ENCODE measurements at regions not wholly inside any gene's neighbourhood (a gene's known extent, or its start where the extent isn't known, plus 50 kb on each side); places are given as distances from the start of the nearest gene placed in this dataset.

DNA sequence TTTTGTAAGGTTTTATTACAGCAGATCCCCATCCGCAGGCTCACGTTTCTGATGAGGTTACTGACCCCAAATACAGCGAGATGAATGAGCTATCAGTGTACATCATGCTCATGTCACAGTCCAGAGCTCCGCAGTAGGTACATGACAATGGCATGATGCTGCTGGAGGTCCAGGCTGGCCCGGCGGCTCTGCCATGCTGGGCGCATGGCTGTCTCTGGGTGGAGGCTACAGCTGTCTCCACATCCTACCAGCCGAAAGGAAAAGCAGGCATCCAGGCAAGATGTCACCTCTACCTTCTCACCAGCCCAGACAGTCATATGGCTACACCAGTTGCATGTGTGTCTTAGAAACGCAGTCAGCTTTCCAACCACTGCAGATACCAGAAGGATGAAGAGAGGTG, 90.9 kb upstream of the RNF32 start:
- no peak overlapping the region for H3K9ac ChIP-seq (ENCODE audit: low read length)
- no peaks in the 10 kb centered on the region for H3K36me3 ChIP-seq (replicated peaks in 1 of 2; ENCODE audit: control extremely low read depth in 1 of 2, control insufficient read depth in 1 of 2, extremely low read depth in 1 of 2, insufficient read depth in 2 of 2, low read length in 1 of 2)
- H4K20me1 ChIP-seq (ENCODE audit: control insufficient read depth, insufficient read depth, low read length, poor library complexity, severe bottlenecking), result no peaks in the 10 kb centered on the region
- no peak overlapping the region for H3K4me2 ChIP-seq (replicated peaks; ENCODE audit: low read depth, low read length, poor library complexity, severe bottlenecking)
- Mint-ChIP-seq H3K27ac (no peak overlapping the region), H3K4me1 (no peaks in the 10 kb centered on the region), H3K27me3 (peaks cover 10% of the 10 kb centered on the region), H3K4me3 (no peak overlapping the region), H3K9me3 (ENCODE audit: insufficient read depth) (peaks cover 5% of the 10 kb centered on the region)
- WGBS (ENCODE audit: insufficient coverage), result 93% methylated on average over 8 of the region's 9 CpGs
- TF ChIP-seq, protein P1, sequence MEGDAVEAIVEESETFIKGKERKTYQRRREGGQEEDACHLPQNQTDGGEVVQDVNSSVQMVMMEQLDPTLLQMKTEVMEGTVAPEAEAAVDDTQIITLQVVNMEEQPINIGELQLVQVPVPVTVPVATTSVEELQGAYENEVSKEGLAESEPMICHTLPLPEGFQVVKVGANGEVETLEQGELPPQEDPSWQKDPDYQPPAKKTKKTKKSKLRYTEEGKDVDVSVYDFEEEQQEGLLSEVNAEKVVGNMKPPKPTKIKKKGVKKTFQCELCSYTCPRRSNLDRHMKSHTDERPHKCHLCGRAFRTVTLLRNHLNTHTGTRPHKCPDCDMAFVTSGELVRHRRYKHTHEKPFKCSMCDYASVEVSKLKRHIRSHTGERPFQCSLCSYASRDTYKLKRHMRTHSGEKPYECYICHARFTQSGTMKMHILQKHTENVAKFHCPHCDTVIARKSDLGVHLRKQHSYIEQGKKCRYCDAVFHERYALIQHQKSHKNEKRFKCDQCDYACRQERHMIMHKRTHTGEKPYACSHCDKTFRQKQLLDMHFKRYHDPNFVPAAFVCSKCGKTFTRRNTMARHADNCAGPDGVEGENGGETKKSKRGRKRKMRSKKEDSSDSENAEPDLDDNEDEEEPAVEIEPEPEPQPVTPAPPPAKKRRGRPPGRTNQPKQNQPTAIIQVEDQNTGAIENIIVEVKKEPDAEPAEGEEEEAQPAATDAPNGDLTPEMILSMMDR (IDR thresholded peaks at IDR 0.05), result no peak
- no peak for TF ChIP-seq EZH2 (IDR thresholded peaks at IDR 0.05; ENCODE audit: borderline replicate concordance, insufficient read depth, low read depth, low read length, poor library complexity, severe bottlenecking)
- no peak overlapping the region for H3K4me3 ChIP-seq (ENCODE audit: control extremely low read depth in 1 of 5, extremely low read depth in 1 of 5, insufficient read depth in 1 of 5, low read depth in 2 of 5, low read length in 4 of 5)
- no peak for ATAC-seq (ENCODE audit: low read depth)
- H2AFZ ChIP-seq (ENCODE audit: insufficient read depth, low read depth, low read length, poor library complexity, severe bottlenecking), result no peak overlapping the region
- no peaks in the 10 kb centered on the region for H3K27me3 ChIP-seq (replicated peaks in 1 of 4; ENCODE audit: control extremely low read depth in 1 of 4, control insufficient read depth in 3 of 4, insufficient read depth in 4 of 4, low read length in 3 of 4)
- no peak for DNase-seq
- intact Hi-C loops (cut with micrococcal nuclease), result no loop called here
- peaks cover 0 to 23% (median 0%) of the 10 kb centered on the region in 3 donors for H3K9me3 ChIP-seq (ENCODE audit: control extremely low read depth in 1 of 3, control insufficient read depth in 2 of 3, insufficient read depth in 1 of 3, low read length in 2 of 3)
- ChIA-PET CTCF (no interaction called here), POLR2A (no interaction called here)
- H3K4me1 ChIP-seq (ENCODE audit: control insufficient read depth in 2 of 2, insufficient read depth in 2 of 2, low read length in 2 of 2), result no peaks in the 10 kb centered on the region
- H3K27ac ChIP-seq (ENCODE audit: low read length in 2 of 2), result no peak overlapping the region
- no peaks in the 10 kb centered on the region for H3K79me2 ChIP-seq (ENCODE audit: control insufficient read depth, insufficient read depth, low read length)

DNA sequence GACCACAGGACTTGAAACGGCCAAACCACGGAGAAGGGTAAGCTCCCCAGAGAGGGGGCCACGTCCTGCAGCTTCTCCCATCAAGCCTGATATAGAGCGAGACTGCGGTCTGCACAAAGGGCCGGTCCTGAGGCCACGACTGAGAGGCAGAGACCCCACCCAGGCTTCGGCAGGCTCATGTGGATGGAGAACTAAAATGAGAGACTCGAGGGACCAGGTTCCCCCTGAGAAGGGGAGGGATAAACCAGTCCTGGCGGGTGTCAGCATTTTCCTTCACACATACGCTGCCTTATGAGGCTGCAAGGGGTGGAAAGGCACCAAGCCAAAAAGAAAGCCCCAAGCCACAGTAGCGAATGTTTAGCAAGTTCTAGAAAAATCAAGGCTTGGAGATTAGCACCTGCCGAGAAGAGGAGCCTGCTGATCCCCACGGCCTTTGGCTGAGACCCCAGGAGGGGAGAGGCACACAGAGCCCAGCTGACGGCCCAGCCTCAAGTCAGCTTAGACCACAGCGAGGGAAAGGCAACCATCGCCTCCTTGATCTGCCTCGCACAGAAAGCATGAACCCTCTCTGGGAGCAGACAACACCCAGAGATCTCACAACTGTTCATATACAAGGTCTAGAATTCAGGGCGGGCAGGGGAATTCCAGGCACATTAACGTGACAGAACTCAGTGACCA, 92.6 kb upstream of the RNF32 start:
- H3K36me3 ChIP-seq (replicated peaks in 1 of 2; ENCODE audit: control extremely low read depth in 1 of 2, control insufficient read depth in 1 of 2, extremely low read depth in 1 of 2, insufficient read depth in 2 of 2, low read length in 1 of 2), result no peaks in the 10 kb centered on the region
- Mint-ChIP-seq H3K27me3 (peaks cover 10% of the 10 kb centered on the region), H3K27ac (no peak overlapping the region), H3K4me3 (no peak overlapping the region), H3K9me3 (ENCODE audit: insufficient read depth) (peaks cover 5% of the 10 kb centered on the region), H3K4me1 (no peaks in the 10 kb centered on the region)
- ATAC-seq (ENCODE audit: low read depth) (no peak), DNase-seq (no peak)
- H3K79me2 ChIP-seq (ENCODE audit: control insufficient read depth, insufficient read depth, low read length), result no peaks in the 10 kb centered on the region
- TF ChIP-seq EZH2 (IDR thresholded peaks at IDR 0.05; ENCODE audit: borderline replicate concordance, insufficient read depth, low read depth, low read length, poor library complexity, severe bottlenecking), result no peak
- TF ChIP-seq, protein P1 (IDR thresholded peaks at IDR 0.05), result no peak
- H3K4me3 ChIP-seq (ENCODE audit: control extremely low read depth in 1 of 5, extremely low read depth in 1 of 5, insufficient read depth in 1 of 5, low read depth in 2 of 5, low read length in 4 of 5), result no peak overlapping the region
- no peaks in the 10 kb centered on the region for H3K4me1 ChIP-seq (ENCODE audit: control insufficient read depth in 2 of 2, insufficient read depth in 2 of 2, low read length in 2 of 2)
- peaks cover 0 to 23% (median 0%) of the 10 kb centered on the region in 3 donors for H3K9me3 ChIP-seq (ENCODE audit: control extremely low read depth in 1 of 3, control insufficient read depth in 2 of 3, insufficient read depth in 1 of 3, low read length in 2 of 3)
- no peaks in the 10 kb centered on the region for H3K27me3 ChIP-seq (replicated peaks in 1 of 4; ENCODE audit: control extremely low read depth in 1 of 4, control insufficient read depth in 3 of 4, insufficient read depth in 4 of 4, low read length in 3 of 4)
- no peak overlapping the region for H3K4me2 ChIP-seq (replicated peaks; ENCODE audit: low read depth, low read length, poor library complexity, severe bottlenecking)
- no peak overlapping the region for H3K9ac ChIP-seq (ENCODE audit: low read length)
- H3K27ac ChIP-seq (ENCODE audit: low read length in 2 of 2), result no peak overlapping the region
- CTCF ChIA-PET, result no interaction called here
- POLR2A ChIA-PET, result no interaction called here
- H4K20me1 ChIP-seq (ENCODE audit: control insufficient read depth, insufficient read depth, low read length, poor library complexity, severe bottlenecking), result no peaks in the 10 kb centered on the region
- intact Hi-C loops (cut with micrococcal nuclease), result no loop called here
- WGBS (ENCODE audit: insufficient coverage), result 81% methylated on average over 10 of the region's 20 CpGs
- no peak overlapping the region for H2AFZ ChIP-seq (ENCODE audit: insufficient read depth, low read depth, low read length, poor library complexity, severe bottlenecking)

Data from B cell (primary cell).